ENCODE measurements at regions not wholly inside any gene's neighbourhood (a gene's known extent, or its start where the extent isn't known, plus 50 kb on each side); places are given as distances from the start of the nearest gene placed in this dataset.

DNA sequence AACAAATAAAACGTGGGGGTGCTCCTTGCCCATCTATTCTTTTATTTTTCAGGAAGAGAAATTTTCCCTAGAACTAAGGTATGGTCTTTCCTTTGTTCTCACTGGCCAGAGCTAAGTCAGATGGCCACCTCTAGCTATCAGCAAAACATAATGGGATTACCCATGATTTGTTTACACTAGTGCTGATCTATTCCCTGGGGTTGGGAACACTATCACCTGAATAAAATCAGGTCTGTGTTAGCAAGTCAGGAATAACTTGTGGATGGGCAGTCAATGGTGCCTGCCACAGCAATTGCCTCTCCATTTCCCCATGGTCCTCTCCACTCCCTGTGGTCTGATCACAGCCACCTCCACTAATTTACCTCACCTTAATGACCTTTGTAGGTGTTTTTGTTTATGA lies 181.7 kb upstream of the CADPS start:
- TF ChIP-seq, protein P1, sequence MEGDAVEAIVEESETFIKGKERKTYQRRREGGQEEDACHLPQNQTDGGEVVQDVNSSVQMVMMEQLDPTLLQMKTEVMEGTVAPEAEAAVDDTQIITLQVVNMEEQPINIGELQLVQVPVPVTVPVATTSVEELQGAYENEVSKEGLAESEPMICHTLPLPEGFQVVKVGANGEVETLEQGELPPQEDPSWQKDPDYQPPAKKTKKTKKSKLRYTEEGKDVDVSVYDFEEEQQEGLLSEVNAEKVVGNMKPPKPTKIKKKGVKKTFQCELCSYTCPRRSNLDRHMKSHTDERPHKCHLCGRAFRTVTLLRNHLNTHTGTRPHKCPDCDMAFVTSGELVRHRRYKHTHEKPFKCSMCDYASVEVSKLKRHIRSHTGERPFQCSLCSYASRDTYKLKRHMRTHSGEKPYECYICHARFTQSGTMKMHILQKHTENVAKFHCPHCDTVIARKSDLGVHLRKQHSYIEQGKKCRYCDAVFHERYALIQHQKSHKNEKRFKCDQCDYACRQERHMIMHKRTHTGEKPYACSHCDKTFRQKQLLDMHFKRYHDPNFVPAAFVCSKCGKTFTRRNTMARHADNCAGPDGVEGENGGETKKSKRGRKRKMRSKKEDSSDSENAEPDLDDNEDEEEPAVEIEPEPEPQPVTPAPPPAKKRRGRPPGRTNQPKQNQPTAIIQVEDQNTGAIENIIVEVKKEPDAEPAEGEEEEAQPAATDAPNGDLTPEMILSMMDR (IDR thresholded peaks at IDR 0.05; ENCODE audit: insufficient read depth, low read depth, low read length) = no peak
- no peak for TF ChIP-seq EZH2 (IDR thresholded peaks at IDR 0.05; ENCODE audit: insufficient read depth, low read length)
